Esophagus mucosa (tissue), 1 donor: ENCODE measurements at regions not wholly inside any gene's neighbourhood (a gene's known extent, or its start where the extent isn't known, plus 50 kb on each side); places are given as distances from the start of the nearest gene placed in this dataset.

ENCODE experiments used
- ATAC-seq: fragments of 200-7000 bp; cut with Tn5 transposase; one replicate; pipeline ENCODE4 v1.9.1; 2020
- donor health status: DM: yes; HTN: yes; CAD: no.

DNA sequence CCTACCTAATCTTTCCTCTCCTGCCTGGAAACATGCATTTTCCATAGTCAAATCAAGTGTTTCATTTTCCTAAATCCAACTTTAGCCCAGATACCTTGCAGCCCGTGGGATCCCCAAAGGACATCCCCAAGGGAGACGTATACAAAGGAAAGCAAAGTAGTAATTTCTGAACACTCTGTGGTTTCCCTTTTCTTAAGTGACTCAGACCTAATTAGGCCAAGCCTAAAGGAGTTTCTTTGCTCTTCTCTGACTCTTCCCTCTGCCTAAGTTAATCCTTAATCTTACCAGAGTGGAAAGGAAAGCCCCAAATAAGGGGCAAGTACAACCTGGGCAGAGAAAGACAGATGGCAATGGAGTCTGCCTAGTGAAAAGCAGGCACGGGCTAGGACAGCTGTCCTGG is 250.3 kb downstream of the SPTSSA start:
- no peak for ATAC-seq

DNA sequence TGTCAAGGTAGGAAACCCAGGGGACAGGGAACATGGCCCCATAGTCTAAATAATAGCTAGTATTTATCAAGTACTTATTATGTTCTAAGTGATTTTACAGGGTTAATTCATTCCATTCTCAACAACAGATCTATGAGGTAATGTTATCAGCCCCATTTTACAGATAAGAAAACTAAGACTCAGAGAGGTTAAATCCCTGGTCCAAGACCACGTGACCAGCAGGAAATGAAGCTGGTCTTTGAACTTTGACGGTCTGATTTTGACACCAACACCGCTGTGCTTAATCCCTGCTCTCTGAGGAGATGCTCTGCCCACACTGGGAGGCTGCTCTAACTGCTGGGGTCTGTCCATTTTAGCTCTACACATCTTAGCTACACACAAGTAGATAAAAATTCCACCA is 253.5 kb downstream of the SPTSSA start:
- no peak for ATAC-seq

DNA sequence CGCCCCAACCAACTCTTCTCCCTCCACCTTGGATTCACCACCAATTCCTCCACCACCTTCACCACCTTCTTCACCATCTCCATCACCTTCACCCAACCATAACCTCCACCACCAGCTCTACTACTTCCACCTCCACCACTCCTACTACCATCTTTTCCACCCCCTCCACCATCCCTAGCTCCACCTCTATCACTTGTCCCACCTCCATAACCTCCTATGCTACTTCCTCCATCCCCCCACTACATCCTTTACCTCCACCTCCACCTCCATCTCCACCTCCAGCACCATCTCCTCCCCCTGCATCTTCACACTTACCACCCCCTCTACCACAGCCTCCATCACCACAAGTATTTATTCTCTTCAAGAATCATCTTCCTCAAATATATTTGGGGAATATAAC is 254.9 kb upstream of the EGLN3 start:
- ATAC-seq, result no peak

DNA sequence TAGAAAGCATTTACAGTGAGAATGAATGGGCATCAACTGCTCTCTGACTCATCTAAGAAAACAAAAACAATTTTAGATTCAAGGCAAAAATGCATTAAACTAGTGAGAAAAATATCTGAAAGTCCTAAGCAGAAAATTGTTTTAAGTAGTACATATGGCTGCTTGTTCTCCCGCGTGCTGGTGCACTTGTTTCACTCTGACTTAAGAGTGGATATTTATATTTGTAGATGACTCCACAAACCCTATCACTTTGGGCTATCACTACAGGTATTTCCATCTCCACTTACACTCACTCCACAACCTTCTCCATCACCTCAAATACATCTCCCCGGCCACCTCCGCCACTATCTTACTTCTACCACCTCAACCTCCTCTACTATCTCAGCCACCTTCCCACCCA is 253.9 kb upstream of the EGLN3 start:
- ATAC-seq, result no peak

DNA sequence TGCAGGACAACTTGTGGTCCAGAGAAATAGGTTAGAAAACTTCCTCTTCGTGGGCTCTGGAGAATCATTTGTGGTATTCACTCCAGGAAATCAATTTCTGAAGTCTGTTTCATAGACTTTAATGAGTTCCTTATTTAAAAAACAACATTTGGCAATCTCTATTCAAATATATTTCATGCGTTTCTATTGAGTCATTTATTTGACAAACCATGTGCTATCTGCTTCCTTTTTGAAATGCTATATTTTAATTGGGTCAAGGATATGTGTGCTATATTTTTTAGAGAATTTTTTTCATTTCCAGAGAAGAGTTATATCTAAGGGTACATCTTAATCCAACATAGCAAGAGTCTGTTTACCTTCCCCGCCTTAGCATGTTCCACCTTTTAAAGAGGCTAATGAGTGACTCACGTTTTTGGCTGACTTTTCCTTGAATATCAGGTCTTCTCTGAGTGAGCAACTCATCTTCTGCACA is 252.4 kb upstream of the EGLN3 start:
- ATAC-seq, result peak; percentile 45

DNA sequence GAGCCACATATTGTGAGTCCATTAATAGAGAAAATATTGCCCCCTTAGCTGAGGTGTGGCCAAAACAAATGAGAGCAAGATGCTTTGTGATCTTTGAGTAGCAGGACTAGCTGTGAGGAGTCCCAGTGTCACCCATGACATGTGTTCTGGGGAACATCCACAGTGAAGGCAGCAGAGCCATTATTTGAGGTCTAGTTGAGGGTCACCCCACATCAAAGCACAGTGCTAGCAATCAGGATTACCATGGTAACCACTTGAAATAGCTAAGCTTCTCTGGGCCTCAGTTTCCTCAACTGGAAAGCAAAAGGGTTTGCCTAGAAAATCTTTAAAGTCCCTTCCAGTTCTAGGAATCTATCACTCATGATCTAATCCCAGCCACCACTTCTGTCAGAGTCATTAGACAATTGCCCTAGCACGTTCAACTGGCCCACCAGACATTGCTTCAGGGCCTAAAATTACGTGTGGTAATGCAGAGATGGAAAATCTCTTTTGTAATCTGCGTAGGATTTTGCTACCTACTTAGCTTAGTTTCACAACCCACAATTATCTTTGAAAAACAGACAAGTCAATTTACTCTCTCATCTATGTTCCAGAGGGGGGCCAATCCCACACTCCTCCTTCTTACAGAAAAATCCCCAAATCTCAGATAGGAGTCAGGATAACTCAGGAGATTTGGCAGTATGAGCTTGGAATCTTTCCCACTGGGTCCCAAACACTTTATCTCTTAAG is 251.2 kb upstream of the EGLN3 start:
- peak; percentile 32 for ATAC-seq

DNA sequence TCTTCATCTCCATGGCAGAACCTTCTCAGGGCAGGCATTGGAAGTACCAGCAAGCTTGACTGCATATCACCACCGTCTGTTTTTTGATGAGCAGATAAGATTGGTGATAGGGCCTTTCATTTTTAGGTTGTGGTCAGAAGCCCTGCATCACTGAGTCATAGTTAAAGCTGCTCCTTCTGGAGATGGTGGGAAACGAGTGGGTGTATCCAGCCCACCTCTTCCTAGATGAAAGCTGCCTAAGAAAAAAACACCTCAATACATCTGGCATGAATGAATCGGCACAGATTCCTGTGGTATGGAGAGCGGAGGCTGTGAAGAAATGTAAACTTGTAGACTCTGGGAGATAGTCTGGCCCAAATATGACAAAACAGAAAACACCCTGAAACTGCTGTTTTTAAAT is 248.7 kb upstream of the EGLN3 start:
- no peak for ATAC-seq

DNA sequence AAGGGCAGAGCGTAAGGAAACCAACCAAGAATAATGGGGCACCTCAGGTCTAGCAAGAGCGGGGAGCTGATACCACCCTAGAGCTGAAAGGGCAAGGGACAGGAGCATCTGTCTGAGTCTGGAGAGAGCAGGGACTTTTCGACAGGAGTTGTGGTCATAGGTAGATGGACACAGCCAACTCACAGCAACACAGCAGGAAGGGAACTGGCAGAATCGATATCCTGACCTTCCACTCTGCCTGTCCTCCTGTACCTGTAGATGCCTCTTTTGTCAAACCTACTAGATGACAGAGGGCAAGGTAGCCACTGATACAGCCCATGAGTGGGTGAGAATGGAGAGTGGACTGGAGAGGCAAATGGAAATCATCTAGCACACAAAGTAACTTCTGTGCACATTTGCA is 247.2 kb upstream of the EGLN3 start:
- no peak for ATAC-seq

DNA sequence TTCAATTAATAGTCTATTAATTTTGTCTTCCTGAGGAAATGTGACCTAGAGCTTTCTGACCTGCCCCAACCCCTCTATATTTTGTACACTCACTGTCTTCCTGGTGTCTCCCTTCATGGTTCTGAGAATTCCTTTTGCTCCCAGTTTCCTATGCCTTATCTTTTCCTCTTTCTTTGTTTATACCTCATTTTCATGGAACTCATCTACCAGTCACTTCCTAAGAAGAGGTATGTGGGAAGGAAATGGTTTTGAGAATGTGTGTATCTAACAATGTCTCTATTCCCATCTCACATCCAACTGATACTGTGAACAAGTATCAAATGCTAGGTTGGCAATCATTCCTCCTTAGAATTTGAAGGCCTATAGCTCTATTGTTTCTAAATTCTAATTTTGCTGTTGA is 245.1 kb upstream of the EGLN3 start:
- no peak for ATAC-seq

DNA sequence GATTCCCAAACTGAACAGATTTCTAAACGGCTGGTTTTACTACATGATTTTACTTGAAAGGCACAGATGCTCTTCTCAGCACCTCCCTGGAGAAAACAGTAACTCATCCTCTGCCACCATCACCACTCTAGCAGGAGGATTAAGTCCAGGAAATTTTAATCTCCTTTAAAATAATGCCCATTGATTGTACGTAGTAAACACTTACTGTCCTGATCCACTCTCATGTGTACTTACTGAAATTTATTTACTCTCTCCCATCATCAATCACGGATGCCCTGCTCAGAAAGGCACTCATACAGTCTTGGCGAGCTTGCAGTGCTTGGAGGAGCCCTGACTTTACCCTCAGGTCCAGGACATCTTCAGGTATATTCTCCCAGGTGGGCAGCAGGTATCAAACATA is 239.8 kb upstream of the EGLN3 start:
- no peak for ATAC-seq

DNA sequence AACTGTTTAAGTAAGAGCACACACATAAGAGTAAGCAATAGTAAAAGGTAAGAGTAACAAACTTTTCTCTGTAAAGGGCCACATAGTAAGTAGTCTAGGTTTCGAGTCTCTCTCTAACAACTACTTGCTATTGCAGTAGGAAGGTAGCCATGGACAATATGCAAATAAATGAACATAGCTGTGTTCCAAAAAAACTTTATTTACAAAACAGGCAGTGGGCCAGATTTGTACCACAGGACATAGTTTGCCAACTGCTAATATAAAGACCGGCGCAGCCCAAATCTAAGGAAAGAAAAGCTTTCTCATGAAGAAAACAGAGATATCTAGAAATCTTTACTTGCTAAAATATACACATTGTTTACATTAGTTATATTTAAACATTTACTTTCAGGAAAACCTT is 239.0 kb upstream of the EGLN3 start:
- no peak for ATAC-seq

DNA sequence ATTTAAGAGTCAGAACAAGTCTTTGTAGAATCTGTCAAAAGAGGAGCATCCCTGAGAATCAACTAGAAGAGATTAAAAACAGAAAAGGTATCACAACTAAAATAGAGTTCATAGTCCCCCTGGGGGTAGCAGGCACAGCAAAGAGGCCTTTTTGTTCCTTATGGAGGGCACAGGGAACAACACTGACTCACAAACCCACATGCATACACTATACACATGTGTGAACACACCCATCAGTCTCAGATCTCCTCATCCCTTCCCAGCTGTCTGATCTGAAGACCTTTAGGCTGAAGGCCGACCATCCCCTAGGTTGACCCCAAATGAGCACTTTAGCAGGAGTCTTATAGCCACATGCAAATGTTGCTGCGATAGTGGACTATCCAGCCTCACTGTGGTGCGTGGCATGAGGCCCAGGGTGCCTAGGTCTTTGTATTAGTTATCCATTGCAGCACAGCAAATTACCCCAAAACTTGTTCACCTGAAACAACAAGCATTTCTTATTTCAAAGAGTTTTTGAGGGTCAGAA is 236.7 kb upstream of the EGLN3 start:
- no peak for ATAC-seq

DNA sequence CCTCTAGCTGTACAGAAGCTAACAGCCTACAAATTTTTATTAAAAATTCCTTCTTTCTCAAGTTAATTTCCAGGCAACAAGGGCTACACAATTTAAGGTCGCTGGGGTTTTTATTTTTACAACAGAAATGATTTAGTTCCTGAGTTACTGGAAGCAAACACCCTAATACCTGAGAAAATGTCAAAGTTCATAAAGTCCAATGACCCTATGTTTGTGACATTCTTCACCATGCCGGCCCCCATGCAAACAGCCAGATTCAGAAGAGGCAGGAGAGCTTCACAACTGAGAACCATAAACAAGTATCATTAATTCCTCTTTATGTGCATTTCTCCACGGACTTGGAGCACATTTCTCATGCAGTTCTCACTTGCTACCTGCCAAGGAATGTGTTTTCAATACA is 236.2 kb upstream of the EGLN3 start:
- no peak for ATAC-seq

DNA sequence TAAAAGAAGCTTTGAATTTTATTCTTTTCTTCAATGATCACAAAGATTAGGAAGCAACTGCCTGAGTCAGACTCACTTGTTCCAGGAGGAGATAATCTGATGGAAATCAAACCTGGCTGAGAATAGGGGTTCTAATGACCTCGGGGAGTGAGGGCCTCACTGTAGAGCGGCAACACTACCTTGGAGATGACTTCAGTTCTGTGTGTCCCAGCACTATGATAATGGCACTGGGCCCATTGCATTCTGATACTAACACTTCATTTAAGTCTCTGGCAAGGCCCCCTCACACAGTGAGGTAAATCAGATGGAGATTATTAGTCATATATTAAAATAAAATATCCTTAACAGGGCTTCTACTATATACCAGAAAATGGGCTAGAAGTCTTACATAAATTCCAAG is 233.3 kb upstream of the EGLN3 start:
- no peak for ATAC-seq

DNA sequence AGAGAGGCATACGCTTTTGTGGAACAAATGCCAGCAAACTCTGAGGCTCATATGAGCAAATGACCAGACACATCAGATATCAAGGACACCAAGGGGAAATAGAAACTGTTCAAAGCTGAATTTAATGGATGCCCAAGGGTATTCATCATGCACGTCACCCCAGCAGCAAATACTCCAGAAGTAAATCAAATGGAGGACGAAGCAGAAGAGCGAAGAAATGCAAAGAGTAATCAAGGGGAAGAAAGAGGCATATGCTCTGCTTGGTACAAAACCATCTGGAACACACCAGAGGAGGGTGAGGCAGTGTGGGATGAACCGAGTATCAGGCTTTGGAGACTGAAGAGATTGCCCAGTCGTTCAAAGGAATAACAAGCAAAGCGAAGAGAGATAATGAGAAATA is 232.6 kb upstream of the EGLN3 start:
- ATAC-seq, result no peak

DNA sequence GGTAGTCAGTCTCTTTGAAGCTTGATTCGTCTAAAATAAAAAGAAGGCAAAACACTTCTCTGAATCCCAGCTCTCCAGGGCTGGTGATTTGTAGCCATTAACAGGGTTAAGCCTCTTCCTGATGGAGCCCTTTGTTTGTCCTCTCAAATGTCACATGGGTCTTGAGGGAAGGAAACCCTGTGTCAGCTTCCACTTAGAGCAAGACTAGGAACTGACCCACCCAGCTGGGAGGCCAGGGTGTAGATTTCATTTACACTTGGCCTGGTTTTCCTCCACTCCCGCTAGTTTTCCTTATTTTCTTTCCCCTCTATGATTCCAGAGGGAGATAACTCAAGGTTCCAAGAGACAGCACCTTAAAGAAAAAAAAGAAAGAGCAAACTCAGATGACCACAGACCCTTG is 230.5 kb upstream of the EGLN3 start:
- no peak for ATAC-seq

DNA sequence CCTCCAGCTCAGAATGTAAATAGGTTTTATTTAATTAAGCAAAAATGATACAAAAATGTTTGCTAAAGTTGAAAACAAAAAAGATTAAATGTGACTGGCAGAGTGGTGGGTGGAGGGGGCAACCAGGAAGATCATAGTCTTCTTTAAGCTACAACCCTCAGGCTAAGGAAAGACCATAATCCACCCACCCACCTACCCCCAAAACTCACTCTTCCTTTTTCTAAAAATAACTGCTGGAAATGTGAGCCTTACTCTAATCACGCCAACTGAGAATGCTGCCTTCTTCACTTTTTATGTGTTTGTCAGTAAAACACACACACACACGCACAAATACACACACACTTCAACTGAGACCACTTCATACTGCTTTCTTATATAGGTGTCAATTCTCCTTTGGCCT is 230.0 kb upstream of the EGLN3 start:
- ATAC-seq, result no peak

DNA sequence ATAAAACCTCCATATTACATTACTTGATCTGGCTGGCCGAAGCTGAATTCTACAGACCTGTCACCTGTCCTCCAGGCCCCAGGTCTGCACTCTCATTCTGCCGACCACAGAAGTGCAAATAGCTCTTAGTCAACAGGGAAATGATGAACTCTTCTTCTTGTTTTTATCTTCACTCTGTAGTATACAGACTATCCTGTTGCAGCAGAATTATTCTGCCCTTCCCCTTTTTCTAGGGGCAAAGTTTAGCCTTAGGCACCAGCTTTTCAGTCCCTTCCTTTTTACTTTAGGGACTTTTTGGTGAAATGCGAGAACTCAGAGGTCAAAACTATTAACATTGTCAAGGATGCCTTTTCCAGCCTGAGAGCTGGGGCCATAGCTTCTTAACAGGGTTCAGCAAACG is 229.6 kb upstream of the EGLN3 start:
- no peak for ATAC-seq

DNA sequence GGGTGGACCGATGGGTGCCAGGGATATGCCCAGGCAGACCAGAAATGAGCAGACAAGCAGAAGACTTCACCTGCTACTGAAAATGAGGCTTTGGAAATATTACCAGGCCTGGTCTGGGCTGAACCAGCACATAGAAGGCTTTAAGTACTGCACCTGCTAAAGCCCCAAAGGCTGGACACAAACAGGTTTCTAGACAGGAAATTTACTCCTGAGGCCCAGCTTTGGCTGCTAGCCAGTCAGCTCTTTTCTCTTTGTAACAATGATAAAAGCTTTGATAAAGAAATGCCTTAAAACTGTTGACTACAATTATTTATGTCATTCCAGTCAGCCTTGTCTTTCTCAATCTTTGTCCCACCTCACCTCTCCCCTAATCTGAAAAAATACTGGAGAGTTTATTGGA is 228.9 kb upstream of the EGLN3 start:
- ATAC-seq, result no peak

DNA sequence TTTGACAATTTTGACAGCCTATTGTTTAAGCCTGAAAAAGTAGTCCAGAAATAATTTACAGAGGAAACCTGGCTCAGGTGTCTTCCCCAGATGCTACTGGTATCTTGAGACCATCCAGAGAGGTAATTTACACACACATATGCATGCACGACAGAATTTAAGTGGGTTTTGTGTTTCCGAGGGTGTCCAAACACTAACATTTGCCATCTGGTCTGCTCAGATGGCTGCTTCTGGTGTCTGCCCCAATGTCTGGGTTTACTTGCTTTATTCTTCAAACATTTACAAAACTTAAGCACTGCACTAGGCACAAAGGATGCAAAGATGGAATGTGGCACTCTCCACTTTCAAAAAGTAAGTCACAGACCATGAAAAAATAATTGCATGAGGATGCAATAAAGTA is 226.6 kb upstream of the EGLN3 start:
- ATAC-seq, result no peak

DNA sequence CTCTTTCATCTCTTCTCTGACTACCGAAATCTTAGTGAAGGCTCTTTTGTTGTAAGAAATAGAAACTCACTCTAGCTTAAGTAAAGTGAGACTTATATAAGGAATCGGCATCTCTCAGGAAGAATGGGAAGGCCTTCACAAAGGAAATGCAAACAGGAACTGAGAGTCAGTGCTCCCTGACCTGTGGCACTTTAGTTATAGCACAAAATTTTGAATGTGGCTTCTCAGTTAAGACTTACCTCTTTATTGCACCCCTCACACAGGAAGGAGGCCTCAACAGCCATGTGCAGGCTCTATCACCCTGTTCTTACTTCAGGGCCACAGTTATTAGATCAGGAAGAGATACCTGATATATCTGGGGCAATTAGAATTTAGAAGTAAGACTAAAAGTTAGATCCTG is 224.7 kb upstream of the EGLN3 start:
- no peak for ATAC-seq

DNA sequence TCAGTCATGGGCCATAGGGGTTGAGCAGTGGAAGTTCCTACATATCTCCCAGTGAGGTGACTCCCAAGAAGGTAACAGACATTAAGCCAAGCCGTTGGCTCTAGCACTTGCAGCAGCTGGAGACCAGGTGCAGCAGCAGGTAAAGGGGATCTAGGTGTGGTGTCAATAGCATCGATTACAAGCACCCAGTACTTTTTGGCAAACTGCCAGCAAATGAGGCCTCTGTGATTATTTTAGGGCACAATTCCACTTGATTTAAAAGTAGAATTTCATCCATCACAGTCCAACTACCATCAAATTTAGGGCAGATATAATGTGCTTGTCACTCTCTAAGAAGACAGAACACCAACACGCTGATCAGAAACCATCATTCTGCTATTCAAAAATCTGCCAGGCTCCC is 224.1 kb upstream of the EGLN3 start:
- ATAC-seq, result no peak

DNA sequence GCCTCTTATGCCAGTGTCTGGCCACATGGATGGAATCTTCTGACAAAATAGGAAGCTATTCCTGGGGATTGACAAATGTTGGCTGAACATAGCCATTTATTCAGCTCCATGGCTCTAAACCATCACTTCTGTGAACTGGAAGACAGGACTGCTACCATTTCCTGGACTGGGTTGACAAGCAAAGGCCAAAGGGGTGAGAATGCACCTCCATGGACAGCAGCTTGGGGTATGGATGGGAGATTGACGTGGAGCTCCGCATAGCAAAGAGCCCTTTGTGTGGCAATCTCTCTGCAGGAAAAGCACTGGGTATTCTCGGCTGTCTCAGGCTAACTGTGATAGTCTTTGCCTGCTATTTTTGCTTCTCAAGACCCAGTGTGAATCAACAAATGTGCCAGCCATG is 223.0 kb upstream of the EGLN3 start:
- ATAC-seq, result no peak

DNA sequence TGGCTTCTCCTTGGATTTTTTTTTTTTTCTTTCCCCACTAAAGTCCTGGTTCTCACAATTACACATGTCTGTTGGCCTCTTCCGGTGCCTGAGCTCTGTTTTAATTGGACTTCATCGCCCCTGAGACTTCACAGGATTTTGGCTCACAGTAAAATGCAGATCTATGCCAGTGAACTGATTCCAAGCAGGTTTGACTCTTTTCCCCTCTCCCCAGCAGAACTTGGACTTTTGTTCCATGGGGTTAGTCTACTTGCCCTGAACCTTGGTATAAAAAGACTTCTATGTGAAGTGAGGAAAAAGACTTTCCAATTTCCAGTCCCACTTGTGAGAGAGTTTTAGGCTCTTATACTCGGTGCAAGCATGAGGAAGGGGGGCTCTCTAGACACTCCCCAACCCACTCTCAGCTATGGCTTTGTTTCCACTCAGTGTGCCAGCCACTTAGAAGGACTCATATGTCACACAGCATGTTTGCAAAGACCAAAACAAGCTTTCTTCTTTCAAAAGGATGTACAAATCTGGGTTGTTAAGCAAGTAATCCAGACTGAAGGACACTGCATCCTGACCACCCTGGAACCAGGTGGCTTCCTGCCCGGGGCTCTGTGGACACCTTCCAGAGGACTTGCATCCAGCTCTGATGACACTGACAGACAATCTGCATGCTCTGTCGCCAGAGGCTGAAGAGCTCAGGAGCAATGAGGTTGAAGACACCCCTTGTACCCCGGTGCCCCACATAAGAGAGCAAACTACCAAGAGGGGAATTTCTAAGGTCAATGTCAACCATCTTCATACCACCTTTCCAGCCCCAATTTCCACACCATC is 221.9 kb upstream of the EGLN3 start:
- no peak for ATAC-seq
